Large intestine (tissue), 3 donors: ENCODE measurements at regions not wholly inside any gene's neighbourhood (a gene's known extent, or its start where the extent isn't known, plus 50 kb on each side); places are given as distances from the start of the nearest gene placed in this dataset.

Experiments
- DNase-seq, 2 donors: peaks; one replicate each; pipeline versions ENCODE4 v3.0.0 to v3.0.0-alpha.2; 2013
- H3K27ac ChIP-seq: one replicate; pipeline ENCODE4 v1.5.1; 2013; ENCODE audit warnings: low read length
- H3K27me3 ChIP-seq: 2 replicates; pipeline ENCODE4 v1.6.1; 2013; ENCODE audit warnings: low read length; ENCODE audit not compliant: control insufficient read depth, insufficient read depth
- H3K36me3 ChIP-seq: 2 replicates; pipeline ENCODE4 v1.6.1; 2013; ENCODE audit warnings: low read length; ENCODE audit not compliant: control insufficient read depth, insufficient read depth
- H3K4me1 ChIP-seq: one replicate; pipeline ENCODE4 v1.6.1; 2013; ENCODE audit warnings: low read length; ENCODE audit not compliant: control insufficient read depth, insufficient read depth
- H3K4me3 ChIP-seq: one replicate; pipeline ENCODE4 v1.5.1; 2013; ENCODE audit warnings: low read length
- H3K9me3 ChIP-seq: one replicate; pipeline ENCODE4 v1.6.1; 2013; ENCODE audit warnings: mild to moderate bottlenecking, low read depth, low read length, moderate library complexity; ENCODE audit not compliant: control insufficient read depth
- WGBS: methylation state at CpG from one replicate; pipeline ENCODE4 v1.1.5; 2013; ENCODE audit warnings: low lambda C conversion rate; ENCODE audit not compliant: insufficient coverage; 5-methylcytosine and 5-hydroxymethylcytosine counted together

DNA sequence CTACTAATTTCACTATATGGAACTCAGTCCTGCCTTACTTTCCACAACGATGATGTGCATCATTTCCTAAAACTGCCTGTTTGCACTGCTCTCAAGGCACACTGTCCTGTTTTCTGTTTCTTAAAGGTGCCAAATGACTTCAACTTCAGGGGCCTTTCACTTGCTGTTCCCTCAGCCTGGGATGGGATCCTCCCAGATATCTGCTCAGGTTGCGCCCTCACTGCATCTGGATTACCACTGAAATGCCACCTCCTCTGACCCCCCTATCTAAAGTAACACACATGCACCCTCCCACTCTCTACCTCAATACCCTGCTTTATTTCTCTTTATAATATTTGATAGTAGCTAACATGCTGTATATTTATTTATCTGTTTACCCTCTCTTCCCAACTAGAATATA lies 123.8 kb upstream of the CMC1 start:
- no peaks in the 10 kb centered on the region for H3K36me3 ChIP-seq
- no peak overlapping the region for H3K27ac ChIP-seq
- H3K4me3 ChIP-seq, result no peak overlapping the region
- no peak for DNase-seq
- no peaks in the 10 kb centered on the region for H3K4me1 ChIP-seq
- H3K9me3 ChIP-seq, result no peaks in the 10 kb centered on the region
- H3K27me3 ChIP-seq, result no peaks in the 10 kb centered on the region
- no CpG with 5 or more reads among the region's 2 CpGs for WGBS

GRCh38 chr3:28118087-28118486 lies 123.3 kb upstream of the CMC1 start:
- WGBS, result 86% methylated on average over 1 of the region's 1 CpG
- no peak for DNase-seq
- no peaks in the 10 kb centered on the region for H3K4me1 ChIP-seq
- H3K9me3 ChIP-seq, result no peaks in the 10 kb centered on the region
- H3K36me3 ChIP-seq, result no peaks in the 10 kb centered on the region
- H3K27me3 ChIP-seq, result no peaks in the 10 kb centered on the region
- H3K4me3 ChIP-seq, result no peak overlapping the region
- H3K27ac ChIP-seq, result no peak overlapping the region

- H3K4me1 ChIP-seq, result no peaks in the 10 kb centered on the region
- H3K9me3 ChIP-seq, result no peaks in the 10 kb centered on the region
- H3K4me3 ChIP-seq, result no peak overlapping the region
- H3K27me3 ChIP-seq, result no peaks in the 10 kb centered on the region
- DNase-seq, result no peak
- H3K27ac ChIP-seq, result no peak overlapping the region
- H3K36me3 ChIP-seq, result no peaks in the 10 kb centered on the region
- 93% methylated on average over 3 of the region's 4 CpGs for WGBS
These were observed 119.2 kb upstream of the CMC1 start for GRCh38 chr3:28122227-28122626.

DNA sequence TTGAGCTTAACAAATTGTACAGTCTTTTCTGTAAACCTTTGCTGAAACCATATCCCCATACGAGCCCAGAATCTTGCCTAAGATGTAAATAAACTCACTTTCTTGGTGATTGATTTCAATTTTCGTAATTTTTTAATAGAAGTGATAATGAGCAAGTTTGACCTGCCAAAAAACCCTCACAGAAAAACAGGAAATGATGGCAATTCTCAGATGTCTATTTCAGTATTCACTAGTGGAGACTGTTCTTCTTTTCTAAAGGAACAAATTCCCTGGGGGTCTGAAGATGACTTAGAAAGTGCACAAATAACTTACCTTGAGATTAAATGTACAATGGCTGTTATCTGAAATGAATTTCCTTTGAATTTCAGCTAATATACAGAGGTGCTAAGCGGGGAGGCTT lies 116.5 kb upstream of the CMC1 start:
- Histone ChIP-seq H3K9me3 (no peaks in the 10 kb centered on the region), H3K36me3 (no peaks in the 10 kb centered on the region), H3K27ac (no peak overlapping the region), H3K27me3 (no peaks in the 10 kb centered on the region), H3K4me3 (no peak overlapping the region), H3K4me1 (no peaks in the 10 kb centered on the region)
- WGBS, result 100% methylated on average over 2 of the region's 3 CpGs
- no peak for DNase-seq

GRCh38 chr3:28125342-28125741 lies 116.1 kb upstream of the CMC1 start:
- Histone ChIP-seq H3K36me3 (no peaks in the 10 kb centered on the region), H3K4me1 (no peaks in the 10 kb centered on the region), H3K27me3 (no peaks in the 10 kb centered on the region), H3K9me3 (no peaks in the 10 kb centered on the region), H3K27ac (no peak overlapping the region), H3K4me3 (no peak overlapping the region)
- DNase-seq, result no peak

DNA sequence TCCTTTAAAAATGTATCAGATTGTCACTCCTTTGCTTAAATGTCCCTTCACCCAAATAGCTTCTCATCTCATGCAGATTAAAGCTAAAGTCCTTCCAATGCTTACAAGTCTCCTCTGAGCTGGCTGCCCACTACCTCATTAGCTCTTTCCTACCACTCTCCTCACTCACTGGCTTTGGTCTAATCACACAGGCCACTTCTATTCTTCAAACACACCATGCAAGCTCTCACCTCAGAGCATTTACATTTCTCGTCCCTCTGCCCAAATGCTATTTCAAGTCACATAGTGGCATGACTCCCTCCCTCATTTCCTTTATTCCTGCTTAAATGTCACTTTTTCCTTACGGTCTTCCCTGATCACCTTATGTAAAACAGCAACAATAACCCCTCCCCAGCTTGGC lies 110.6 kb upstream of the CMC1 start:
- Histone ChIP-seq H3K9me3 (no peaks in the 10 kb centered on the region), H3K4me1 (peaks cover 6% of the 10 kb centered on the region), H3K36me3 (no peaks in the 10 kb centered on the region), H3K27ac (no peak overlapping the region), H3K4me3 (no peak overlapping the region), H3K27me3 (no peaks in the 10 kb centered on the region)
- DNase-seq, result no peak
- 76% methylated on average over 2 of the region's 2 CpGs for WGBS

DNA sequence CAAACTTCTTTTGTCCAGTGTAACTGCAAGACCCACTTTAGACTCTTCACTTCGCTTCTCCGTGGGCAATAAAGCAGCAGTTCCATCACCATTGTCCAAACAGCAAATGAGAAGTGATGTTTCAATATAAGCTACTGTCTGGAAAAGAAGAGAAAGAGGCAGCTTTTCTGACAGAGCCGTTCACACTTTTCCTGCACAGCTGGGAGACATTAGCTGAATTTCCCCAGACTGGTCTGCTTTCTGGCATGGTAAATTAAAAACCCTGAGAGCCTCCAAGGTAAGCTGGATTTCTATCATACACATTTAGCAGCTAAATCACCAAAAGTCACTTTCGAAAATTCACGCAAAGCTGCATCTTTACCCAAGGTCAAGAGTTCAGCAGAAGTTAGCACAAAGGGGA lies 108.5 kb upstream of the CMC1 start:
- no peak for DNase-seq
- Histone ChIP-seq H3K4me1 (peaks cover 6% of the 10 kb centered on the region), H3K4me3 (no peak overlapping the region), H3K27ac (no peak overlapping the region), H3K27me3 (no peaks in the 10 kb centered on the region), H3K36me3 (no peaks in the 10 kb centered on the region), H3K9me3 (no peaks in the 10 kb centered on the region)
- whole genome bisulfite sequencing, result 92% methylated on average over 2 of the region's 5 CpGs

DNA sequence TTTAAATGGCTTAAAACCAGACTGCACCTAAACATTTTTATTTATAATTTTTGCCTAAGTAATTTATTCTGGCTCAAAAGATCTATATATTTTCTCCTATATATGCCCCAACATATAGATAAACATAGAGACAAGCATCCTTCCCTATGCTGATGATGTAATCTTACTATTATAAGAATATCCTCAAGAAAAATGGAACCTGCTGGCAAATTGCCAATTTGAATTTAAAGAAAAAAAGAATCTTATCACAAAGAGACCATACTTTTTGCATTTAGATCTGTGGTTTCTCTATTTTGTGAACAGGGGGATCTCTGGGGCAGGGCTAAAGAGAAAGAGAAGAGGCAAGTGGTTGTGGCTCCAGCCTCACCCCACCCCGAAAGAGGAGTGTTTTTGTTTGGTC lies 107.2 kb upstream of the CMC1 start:
- H3K36me3 ChIP-seq, result no peaks in the 10 kb centered on the region
- no peak for DNase-seq
- H3K27me3 ChIP-seq, result no peaks in the 10 kb centered on the region
- no peaks in the 10 kb centered on the region for H3K9me3 ChIP-seq
- no peak overlapping the region for H3K4me3 ChIP-seq
- no peak overlapping the region for H3K27ac ChIP-seq
- WGBS, result no CpG with 5 or more reads among the region's 1 CpG
- H3K4me1 ChIP-seq, result peaks cover 6% of the 10 kb centered on the region

DNA sequence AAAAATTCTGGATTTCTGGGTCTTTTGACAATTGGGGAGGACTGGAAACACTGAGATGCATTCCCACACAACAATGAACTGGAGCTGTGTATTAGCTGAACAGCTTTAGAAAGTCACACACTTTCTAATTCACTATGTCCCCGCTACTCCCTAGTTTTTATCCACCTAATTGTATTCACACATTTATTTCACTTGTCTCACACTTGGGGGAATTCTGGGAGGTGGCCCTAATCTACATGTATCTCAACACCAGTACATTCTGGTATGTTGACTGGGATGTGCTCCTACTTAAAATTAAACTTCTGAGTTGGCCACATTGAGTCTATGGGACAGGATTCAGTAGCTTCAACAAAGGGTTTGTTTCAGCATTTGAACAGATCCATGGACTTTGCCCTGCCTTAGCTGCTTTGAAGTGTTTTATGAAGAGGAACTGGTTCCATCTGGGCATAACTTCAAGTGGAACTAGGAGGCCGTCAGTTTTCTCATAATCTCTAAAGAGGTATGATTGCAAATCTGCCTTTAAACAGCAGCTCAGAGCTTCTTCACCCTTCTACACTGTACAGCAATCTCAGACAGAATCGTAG lies 106.5 kb upstream of the CMC1 start:
- no peak overlapping the region for H3K27ac ChIP-seq

GRCh38 chr3:28136607-28137216 lies 104.7 kb upstream of the CMC1 start:
- DNase-seq, result no peak
- no peak overlapping the region for H3K27ac ChIP-seq
- WGBS, result 77% methylated on average over 2 of the region's 2 CpGs
- no peaks in the 10 kb centered on the region for H3K27me3 ChIP-seq
- no peaks in the 10 kb centered on the region for H3K36me3 ChIP-seq
- no peak overlapping the region for H3K4me3 ChIP-seq
- H3K9me3 ChIP-seq, result no peaks in the 10 kb centered on the region
- H3K4me1 ChIP-seq, result peaks cover 6% of the 10 kb centered on the region

More for the DNA sequence above, 106.5 kb upstream of the CMC1 start:
- peaks cover 6% of the 10 kb centered on the region for H3K4me1 ChIP-seq
- no peaks in the 10 kb centered on the region for H3K27me3 ChIP-seq
- no peak overlapping the region for H3K4me3 ChIP-seq
- DNase-seq, result peak; percentile 43 to 76
- 100% methylated on average over 1 of the region's 3 CpGs for WGBS
- no peaks in the 10 kb centered on the region for H3K9me3 ChIP-seq
- H3K36me3 ChIP-seq, result no peaks in the 10 kb centered on the region

GRCh38 chr3:28138043-28138610 lies 103.3 kb upstream of the CMC1 start:
- Histone ChIP-seq H3K4me3 (no peak overlapping the region), H3K4me1 (peaks cover 6% of the 10 kb centered on the region), H3K9me3 (no peaks in the 10 kb centered on the region), H3K27me3 (no peaks in the 10 kb centered on the region), H3K36me3 (no peaks in the 10 kb centered on the region), H3K27ac (no peak overlapping the region)
- no peak for DNase-seq
- 41% methylated on average over 3 of the region's 6 CpGs for WGBS
